ENCODE measurements at regions not wholly inside any gene's neighbourhood (a gene's known extent, or its start where the extent isn't known, plus 50 kb on each side); places are given as distances from the start of the nearest gene placed in this dataset.
"Not testable (repeated sequence)": the region's sequence is repeated elsewhere in the genome, so short reads cannot be mapped to it uniquely, and the experiment has no call there.

DNA sequence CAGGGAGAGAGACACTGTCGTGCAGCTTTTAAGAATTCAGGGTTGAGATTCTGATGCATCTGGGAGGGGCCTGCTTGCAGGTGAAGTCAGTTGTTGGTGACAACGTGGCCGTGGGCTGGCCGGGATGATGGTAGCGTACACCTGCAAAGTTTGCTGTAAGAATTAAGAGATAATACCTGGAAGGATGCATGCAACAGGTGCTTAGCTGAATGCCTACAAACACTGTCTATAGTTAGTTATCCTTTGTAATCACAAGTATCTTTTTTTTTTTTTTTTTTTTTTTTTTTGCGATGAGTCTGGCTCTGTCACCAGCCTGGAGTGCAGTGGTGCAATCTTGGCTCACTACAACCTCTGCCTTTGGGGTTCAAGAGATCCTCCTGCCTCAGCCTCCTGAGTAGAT lies 259.6 kb downstream of the ASMT start:
- DNase-seq (ENCODE audit: low read depth in 6 of 9, low spot score in 9 of 9): no peak

DNA sequence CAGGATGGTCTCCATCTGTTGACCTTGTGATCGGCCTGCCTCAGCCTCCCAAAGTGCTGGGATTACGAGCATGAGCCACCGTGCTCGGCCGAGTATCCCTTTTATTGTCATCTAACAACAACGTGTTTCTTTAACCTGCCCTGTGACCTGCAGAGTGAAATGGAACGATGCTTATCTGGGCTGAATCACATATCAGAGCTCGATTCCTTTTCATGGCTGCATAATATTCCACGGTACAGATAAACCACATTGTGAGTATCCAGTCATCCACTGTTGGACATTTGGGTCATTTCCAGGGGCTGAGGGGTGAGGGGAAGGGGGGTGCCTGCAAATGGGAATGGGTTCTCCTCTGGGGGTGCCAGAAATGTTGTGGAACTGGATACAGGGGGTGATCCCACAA lies 260.0 kb downstream of the ASMT start:
- no peak overlapping the region for H3K27ac ChIP-seq (ENCODE audit: low read depth in 1 of 2, low read length in 1 of 2)
- no peak overlapping the region for H3K4me3 ChIP-seq (ENCODE audit: low read length in 2 of 2)
- H3K36me3 ChIP-seq (ENCODE audit: control insufficient read depth in 2 of 2, insufficient read depth in 2 of 2, low read length in 1 of 2): no peaks in the 10 kb centered on the region
- no peak for DNase-seq (ENCODE audit: low read depth in 6 of 9, low spot score in 9 of 9)
- H3K9me3 ChIP-seq (ENCODE audit: control insufficient read depth in 2 of 2, insufficient read depth in 1 of 2, low read length in 1 of 2): no peaks in the 10 kb centered on the region
- no peaks in the 10 kb centered on the region for H3K4me1 ChIP-seq (ENCODE audit: control insufficient read depth in 2 of 2, insufficient read depth in 2 of 2, low read length in 2 of 2)
- 94% methylated on average over 9 of the region's 9 CpGs for WGBS
- no peaks in the 10 kb centered on the region for H3K27me3 ChIP-seq (ENCODE audit: control insufficient read depth in 2 of 2, insufficient read depth in 1 of 2, low read length in 1 of 2)

More for the DNA sequence above, 259.6 kb downstream of the ASMT start:
- Histone ChIP-seq H3K27me3 (ENCODE audit: control insufficient read depth in 2 of 2, insufficient read depth in 1 of 2, low read length in 1 of 2) (no peaks in the 10 kb centered on the region), H3K4me3 (ENCODE audit: low read length in 2 of 2) (no peak overlapping the region), H3K27ac (ENCODE audit: low read depth in 1 of 2, low read length in 1 of 2) (no peak overlapping the region), H3K36me3 (ENCODE audit: control insufficient read depth in 2 of 2, insufficient read depth in 2 of 2, low read length in 1 of 2) (no peaks in the 10 kb centered on the region), H3K4me1 (ENCODE audit: control insufficient read depth in 2 of 2, insufficient read depth in 2 of 2, low read length in 2 of 2) (no peaks in the 10 kb centered on the region), H3K9me3 (ENCODE audit: control insufficient read depth in 2 of 2, insufficient read depth in 1 of 2, low read length in 1 of 2) (no peaks in the 10 kb centered on the region)
- WGBS: 80% methylated on average over 6 of the region's 6 CpGs

DNA sequence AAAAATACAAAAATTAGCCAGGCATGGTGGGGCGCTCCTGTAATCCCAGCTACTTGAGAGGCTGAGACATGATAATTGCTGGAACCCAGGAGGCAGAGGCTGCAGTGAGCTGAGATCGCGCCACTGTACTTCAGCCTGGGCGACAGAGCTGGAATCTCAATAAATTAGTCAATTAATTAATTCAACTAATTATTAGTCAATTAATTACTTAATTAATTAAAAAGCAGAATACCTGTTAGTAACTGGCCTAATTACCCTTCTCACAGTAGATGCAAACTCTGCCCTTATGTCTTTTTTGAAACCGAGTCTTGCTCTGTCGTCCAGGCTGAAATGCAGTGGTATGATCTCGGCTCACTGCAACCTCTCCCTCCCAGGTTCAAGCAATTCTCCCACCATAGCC lies 261.2 kb downstream of the ASMT start:
- H3K27me3 ChIP-seq (ENCODE audit: control insufficient read depth in 2 of 2, insufficient read depth in 1 of 2, low read length in 1 of 2): no peaks in the 10 kb centered on the region
- no peaks in the 10 kb centered on the region for H3K36me3 ChIP-seq (ENCODE audit: control insufficient read depth in 2 of 2, insufficient read depth in 2 of 2, low read length in 1 of 2)
- WGBS: 98% methylated on average over 7 of the region's 7 CpGs
- H3K9me3 ChIP-seq (ENCODE audit: control insufficient read depth in 2 of 2, insufficient read depth in 1 of 2, low read length in 1 of 2): no peaks in the 10 kb centered on the region
- H3K4me1 ChIP-seq (ENCODE audit: control insufficient read depth in 2 of 2, insufficient read depth in 2 of 2, low read length in 2 of 2): no peaks in the 10 kb centered on the region
- no peak overlapping the region for H3K4me3 ChIP-seq (ENCODE audit: low read length in 2 of 2)
- H3K27ac ChIP-seq (ENCODE audit: low read depth in 1 of 2, low read length in 1 of 2): no peak overlapping the region
- DNase-seq (ENCODE audit: low read depth in 6 of 9, low spot score in 9 of 9): no peak

DNA sequence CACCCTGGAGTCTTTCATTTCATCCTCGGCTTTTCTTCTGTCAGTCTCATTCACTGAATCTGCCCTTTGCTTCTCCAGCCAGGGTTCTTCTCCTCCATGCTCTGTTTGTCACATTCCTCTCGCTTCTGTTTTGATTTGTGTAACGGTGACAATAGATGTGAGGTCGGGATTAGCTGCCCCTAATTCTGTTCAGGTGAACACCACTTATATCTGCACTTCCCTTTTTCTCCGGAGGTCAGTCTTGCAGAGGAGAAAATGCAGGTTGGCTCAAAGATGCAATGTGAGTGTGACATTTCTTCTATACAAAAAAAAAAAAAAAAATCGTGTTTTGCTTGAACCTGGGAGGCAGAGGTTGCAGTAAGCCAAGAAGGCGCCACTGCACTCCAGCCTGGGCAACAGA lies 262.9 kb downstream of the ASMT start:
- Histone ChIP-seq H3K27ac (ENCODE audit: low read depth in 1 of 2, low read length in 1 of 2) (no peak overlapping the region), H3K4me3 (ENCODE audit: low read length in 2 of 2) (no peak overlapping the region), H3K36me3 (ENCODE audit: control insufficient read depth in 2 of 2, insufficient read depth in 2 of 2, low read length in 1 of 2) (no peaks in the 10 kb centered on the region), H3K9me3 (ENCODE audit: control insufficient read depth in 2 of 2, insufficient read depth in 1 of 2, low read length in 1 of 2) (no peaks in the 10 kb centered on the region), H3K4me1 (ENCODE audit: control insufficient read depth in 2 of 2, insufficient read depth in 2 of 2, low read length in 2 of 2) (no peaks in the 10 kb centered on the region), H3K27me3 (ENCODE audit: control insufficient read depth in 2 of 2, insufficient read depth in 1 of 2, low read length in 1 of 2) (no peaks in the 10 kb centered on the region)
- DNase-seq (ENCODE audit: low read depth in 6 of 9, low spot score in 9 of 9): no peak
- WGBS: 52% methylated on average over 7 of the region's 7 CpGs

DNA sequence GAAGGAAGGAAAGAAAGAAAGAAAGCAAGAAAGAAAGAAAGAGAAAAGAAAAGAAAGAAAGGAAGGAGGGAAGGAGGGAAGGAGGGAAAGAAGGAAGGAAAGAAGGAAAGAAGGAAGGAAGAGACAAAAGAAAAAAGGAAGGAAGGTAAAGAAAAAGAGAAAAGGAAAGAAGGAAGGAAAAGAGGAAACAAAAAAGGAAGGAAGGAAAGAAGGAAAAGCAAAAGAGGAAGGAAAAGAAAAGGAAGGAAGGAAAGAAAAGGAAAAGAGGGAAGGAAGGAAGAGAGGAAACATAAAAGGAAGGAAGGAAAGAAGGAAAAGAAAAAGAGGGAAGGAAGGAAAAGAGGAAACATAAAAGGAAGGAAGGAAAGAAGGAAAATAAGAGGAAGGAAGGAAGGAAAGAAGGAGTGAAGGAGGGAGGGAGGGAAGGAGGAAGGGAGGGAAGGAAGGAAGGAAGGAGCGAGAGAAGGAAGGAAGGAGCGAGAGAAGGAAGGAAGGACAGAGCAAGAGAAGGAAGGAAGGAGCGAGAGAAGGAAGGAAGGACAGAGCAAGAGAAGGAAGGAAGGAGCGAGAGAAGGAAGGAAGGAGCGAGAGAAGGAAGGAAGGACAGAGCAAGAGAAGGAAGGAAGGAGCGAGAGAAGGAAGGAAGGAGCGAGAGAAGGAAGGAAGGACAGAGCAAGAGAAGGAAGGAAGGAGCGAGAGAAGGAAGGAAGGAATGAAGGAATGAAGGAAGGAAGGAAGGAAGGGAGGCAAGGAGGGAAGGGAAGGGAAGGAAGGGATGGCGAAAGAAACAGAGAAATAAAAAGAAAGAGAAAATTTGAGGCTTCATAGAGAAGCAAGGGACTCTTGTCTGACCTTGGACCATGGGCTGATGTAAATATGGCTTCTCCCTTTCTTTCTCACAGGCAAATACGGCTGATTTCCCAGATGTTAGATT lies 266.3 kb downstream of the ASMT start:
- not testable (repeated sequence) for H3K9me3 ChIP-seq (ENCODE audit: control insufficient read depth in 2 of 2, insufficient read depth in 1 of 2, low read length in 1 of 2); H3K4me3 ChIP-seq (ENCODE audit: low read length in 2 of 2); H3K4me1 ChIP-seq (ENCODE audit: control insufficient read depth in 2 of 2, insufficient read depth in 2 of 2, low read length in 2 of 2); H3K36me3 ChIP-seq (ENCODE audit: control insufficient read depth in 2 of 2, insufficient read depth in 2 of 2, low read length in 1 of 2); DNase-seq (ENCODE audit: low read depth in 6 of 9, low spot score in 9 of 9); H3K27me3 ChIP-seq (ENCODE audit: control insufficient read depth in 2 of 2, insufficient read depth in 1 of 2, low read length in 1 of 2); H3K27ac ChIP-seq (ENCODE audit: low read depth in 1 of 2, low read length in 1 of 2)
- 97% methylated on average over 7 of the region's 10 CpGs for whole genome bisulfite sequencing

DNA sequence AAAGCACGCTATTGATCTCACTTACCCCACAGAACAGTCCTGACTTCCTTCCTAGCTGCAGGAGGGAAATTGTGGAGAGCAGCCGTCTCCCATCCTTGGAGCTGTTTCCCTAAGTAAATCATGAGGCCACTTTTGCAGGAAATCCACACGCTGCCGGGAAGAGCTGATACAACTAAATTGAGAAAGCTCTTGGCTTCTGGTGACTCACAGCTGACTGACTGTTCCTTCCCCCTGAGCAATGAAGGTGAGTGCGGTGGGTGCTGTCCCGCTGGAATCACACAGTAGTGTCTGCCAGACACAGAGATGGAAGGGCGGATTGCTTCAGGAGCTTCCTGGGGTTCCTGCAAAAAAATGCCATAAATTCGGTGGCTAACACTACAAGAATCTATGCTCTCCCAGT lies 268.9 kb downstream of the ASMT start:
- no peak for DNase-seq (ENCODE audit: low read depth in 6 of 9, low spot score in 9 of 9)
- Histone ChIP-seq H3K36me3 (ENCODE audit: control insufficient read depth in 2 of 2, insufficient read depth in 2 of 2, low read length in 1 of 2) (no peaks in the 10 kb centered on the region), H3K9me3 (ENCODE audit: control insufficient read depth in 2 of 2, insufficient read depth in 1 of 2, low read length in 1 of 2) (no peaks in the 10 kb centered on the region), H3K27me3 (ENCODE audit: control insufficient read depth in 2 of 2, insufficient read depth in 1 of 2, low read length in 1 of 2) (no peaks in the 10 kb centered on the region), H3K4me1 (ENCODE audit: control insufficient read depth in 2 of 2, insufficient read depth in 2 of 2, low read length in 2 of 2) (no peaks in the 10 kb centered on the region), H3K27ac (ENCODE audit: low read depth in 1 of 2, low read length in 1 of 2) (no peak overlapping the region), H3K4me3 (ENCODE audit: low read length in 2 of 2) (no peak overlapping the region)
- WGBS: 29% methylated on average over 8 of the region's 8 CpGs

DNA sequence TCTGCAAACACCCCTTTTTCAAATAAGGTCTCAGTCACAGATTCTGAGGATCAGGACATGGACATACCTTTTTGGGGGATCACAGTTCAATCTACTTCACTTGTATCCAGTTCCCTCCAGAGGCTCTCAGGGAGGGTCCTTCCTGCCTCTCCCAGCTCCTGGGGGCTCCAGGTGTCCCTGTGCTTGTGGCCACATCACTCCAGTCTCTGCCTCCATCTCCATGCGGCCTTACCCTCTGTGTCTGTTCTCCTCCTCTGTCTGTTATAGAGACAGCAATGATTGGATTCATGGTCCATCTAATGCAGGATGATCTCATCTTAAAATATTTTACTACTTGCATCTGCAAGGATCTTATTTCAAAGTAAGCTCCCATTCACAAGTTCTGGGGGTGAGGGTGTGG lies 269.6 kb downstream of the ASMT start:
- H3K27me3 ChIP-seq (ENCODE audit: control insufficient read depth in 2 of 2, insufficient read depth in 1 of 2, low read length in 1 of 2): no peaks in the 10 kb centered on the region
- 96% methylated on average over 1 of the region's 1 CpG for WGBS
- DNase-seq (ENCODE audit: low read depth in 6 of 9, low spot score in 9 of 9): no peak
- no peaks in the 10 kb centered on the region for H3K9me3 ChIP-seq (ENCODE audit: control insufficient read depth in 2 of 2, insufficient read depth in 1 of 2, low read length in 1 of 2)
- H3K4me1 ChIP-seq (ENCODE audit: control insufficient read depth in 2 of 2, insufficient read depth in 2 of 2, low read length in 2 of 2): no peaks in the 10 kb centered on the region
- H3K36me3 ChIP-seq (ENCODE audit: control insufficient read depth in 2 of 2, insufficient read depth in 2 of 2, low read length in 1 of 2): no peaks in the 10 kb centered on the region
- H3K4me3 ChIP-seq (ENCODE audit: low read length in 2 of 2): no peak overlapping the region
- H3K27ac ChIP-seq (ENCODE audit: low read depth in 1 of 2, low read length in 1 of 2): no peak overlapping the region

DNA sequence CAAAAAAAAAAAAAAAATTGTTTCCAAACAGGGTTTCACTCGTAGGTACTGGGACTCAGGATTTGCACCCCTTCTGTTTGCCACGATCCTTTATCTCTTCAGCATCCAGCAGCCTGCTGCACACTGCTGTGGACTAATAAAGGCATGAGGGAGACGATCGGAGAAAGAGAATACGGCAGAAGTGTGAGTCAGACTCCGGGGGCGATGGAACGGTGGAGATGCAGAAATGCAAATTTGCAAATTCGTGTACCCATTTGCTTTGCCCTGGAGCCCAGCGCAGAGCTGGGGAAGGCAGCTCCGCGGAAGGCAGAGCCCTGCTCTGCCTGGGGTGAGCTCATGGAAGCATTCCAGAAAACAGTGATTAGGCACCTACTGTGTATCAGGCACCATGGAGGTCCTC lies 270.3 kb downstream of the ASMT start:
- no peak overlapping the region for H3K27ac ChIP-seq (ENCODE audit: low read depth in 1 of 2, low read length in 1 of 2)
- H3K36me3 ChIP-seq (ENCODE audit: control insufficient read depth in 2 of 2, insufficient read depth in 2 of 2, low read length in 1 of 2): no peaks in the 10 kb centered on the region
- no peaks in the 10 kb centered on the region for H3K9me3 ChIP-seq (ENCODE audit: control insufficient read depth in 2 of 2, insufficient read depth in 1 of 2, low read length in 1 of 2)
- no peak for DNase-seq (ENCODE audit: low read depth in 6 of 9, low spot score in 9 of 9)
- no peaks in the 10 kb centered on the region for H3K4me1 ChIP-seq (ENCODE audit: control insufficient read depth in 2 of 2, insufficient read depth in 2 of 2, low read length in 2 of 2)
- WGBS: 90% methylated on average over 12 of the region's 12 CpGs
- no peaks in the 10 kb centered on the region for H3K27me3 ChIP-seq (ENCODE audit: control insufficient read depth in 2 of 2, insufficient read depth in 1 of 2, low read length in 1 of 2)
- no peak overlapping the region for H3K4me3 ChIP-seq (ENCODE audit: low read length in 2 of 2)

DNA sequence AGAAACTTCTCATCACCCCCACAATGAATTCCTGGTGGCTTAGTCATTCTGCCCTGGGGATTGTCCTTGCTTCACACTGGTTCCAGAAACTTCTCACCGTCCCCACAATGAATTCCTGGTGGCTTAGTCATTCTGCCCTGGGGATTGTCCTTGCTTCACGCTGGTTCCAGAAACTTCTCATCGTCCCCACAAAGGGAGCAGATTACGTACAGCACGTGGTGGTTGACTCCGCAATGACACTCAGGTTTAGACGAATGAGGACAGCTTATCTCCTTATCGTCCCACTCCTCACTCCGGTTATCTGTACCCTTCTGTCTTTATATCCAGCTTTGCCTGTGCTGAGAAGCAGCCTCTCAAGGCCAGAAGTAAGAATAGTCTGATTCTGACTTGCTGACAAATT lies 273.4 kb downstream of the ASMT start:
- not testable (repeated sequence) for H3K4me3 ChIP-seq (ENCODE audit: low read length in 2 of 2); H3K27ac ChIP-seq (ENCODE audit: low read depth in 1 of 2, low read length in 1 of 2); H3K36me3 ChIP-seq (ENCODE audit: control insufficient read depth in 2 of 2, insufficient read depth in 2 of 2, low read length in 1 of 2); H3K27me3 ChIP-seq (ENCODE audit: control insufficient read depth in 2 of 2, insufficient read depth in 1 of 2, low read length in 1 of 2); DNase-seq (ENCODE audit: low read depth in 6 of 9, low spot score in 9 of 9); H3K9me3 ChIP-seq (ENCODE audit: control insufficient read depth in 2 of 2, insufficient read depth in 1 of 2, low read length in 1 of 2); H3K4me1 ChIP-seq (ENCODE audit: control insufficient read depth in 2 of 2, insufficient read depth in 2 of 2, low read length in 2 of 2)
- WGBS: 97% methylated on average over 9 of the region's 9 CpGs
